Ishikawa (cell line): ENCODE measurements at regions not wholly inside any gene's neighbourhood (a gene's known extent, or its start where the extent isn't known, plus 50 kb on each side); places are given as distances from the start of the nearest gene placed in this dataset.

Experiments used
- CEBPB ChIP-seq: IDR thresholded peaks from 2 replicates; pipeline ENCODE4 v1.6.1; 2012
- CREB1 ChIP-seq: IDR thresholded peaks from 2 replicates; pipeline ENCODE4 v1.6.1; 2012; ENCODE audit warnings: low read depth
- EGR1 ChIP-seq: IDR thresholded peaks from 2 replicates; pipeline ENCODE4 v1.6.1; 2012
- EP300 ChIP-seq: IDR thresholded peaks from 2 replicates; pipeline ENCODE4 v1.6.1; 2012; ENCODE audit warnings: borderline replicate concordance
- FOXM1 ChIP-seq: IDR thresholded peaks from 2 replicates; pipeline ENCODE4 v1.6.1; 2012; ENCODE audit warnings: low read depth, borderline replicate concordance
- NFIC ChIP-seq: IDR thresholded peaks from 2 replicates; pipeline ENCODE4 v1.6.1; 2012
- RAD21 ChIP-seq: IDR thresholded peaks from 2 replicates; pipeline ENCODE4 v1.6.1; 2012; ENCODE audit warnings: low read depth
- REST ChIP-seq: IDR thresholded peaks from 2 replicates; pipeline ENCODE4 v1.6.1; 2012; ENCODE audit warnings: low read depth, mild to moderate bottlenecking
- TAF1 ChIP-seq: IDR thresholded peaks from 2 replicates; pipeline ENCODE4 v1.6.1; 2012; ENCODE audit warnings: low read depth, mild to moderate bottlenecking
- TCF12 ChIP-seq: IDR thresholded peaks from 2 replicates; pipeline ENCODE4 v1.6.1; 2012; ENCODE audit warnings: low read depth
- YY1 ChIP-seq: IDR thresholded peaks from 2 replicates; pipeline ENCODE4 v1.6.1; 2012; ENCODE audit warnings: low read depth
- TF ChIP-seq, protein P1 (sequence below): IDR thresholded peaks from 2 replicates; pipeline ENCODE4 v1.6.1; 2012

DNA sequence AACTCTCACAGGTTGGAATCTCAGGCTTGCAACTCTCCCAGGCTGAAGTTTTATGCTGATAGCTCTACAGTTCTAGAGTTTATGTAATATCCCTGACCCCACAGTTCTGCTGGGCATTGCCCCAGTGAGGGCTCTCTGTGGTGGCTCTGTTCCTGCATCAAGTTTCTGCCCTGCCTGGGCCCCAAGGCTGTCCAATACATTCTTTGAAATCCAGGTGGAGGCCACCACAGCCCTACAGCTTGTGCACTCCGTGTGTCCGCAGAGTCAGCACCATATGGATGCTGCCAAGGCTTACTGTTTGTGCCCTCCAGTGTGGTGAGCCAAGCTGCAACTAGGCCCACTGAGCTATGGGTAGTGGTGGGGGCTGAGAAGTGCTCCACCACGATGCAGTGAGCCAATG lies 1141.2 kb upstream of the EPHA6 start:
- no peak for TF ChIP-seq TAF1
- TF ChIP-seq REST, result no peak
- no peak for TF ChIP-seq RAD21
- no peak for TF ChIP-seq CEBPB
- TF ChIP-seq, protein P1, sequence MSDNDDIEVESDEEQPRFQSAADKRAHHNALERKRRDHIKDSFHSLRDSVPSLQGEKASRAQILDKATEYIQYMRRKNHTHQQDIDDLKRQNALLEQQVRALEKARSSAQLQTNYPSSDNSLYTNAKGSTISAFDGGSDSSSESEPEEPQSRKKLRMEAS, result no peak
- TF ChIP-seq YY1, result no peak
- no peak for TF ChIP-seq EGR1
- no peak for TF ChIP-seq EP300
- TF ChIP-seq TCF12, result no peak
- TF ChIP-seq CREB1, result no peak
- TF ChIP-seq NFIC, result no peak
- no peak for TF ChIP-seq FOXM1
